OCI-LY1 (cell line): ENCODE measurements at regions not wholly inside any gene's neighbourhood (a gene's known extent, or its start where the extent isn't known, plus 50 kb on each side); places are given as distances from the start of the nearest gene placed in this dataset.

Experiments used
- CTCF ChIP-seq: fragments of 200-600 bp; sonication (generic), shearing (Covaris generic); IDR thresholded peaks from 2 replicates; pipeline ENCODE4 v1.5.1; 2017; ENCODE audit warnings: mild to moderate bottlenecking, antibody characterized with exemption, low read length, moderate library complexity, mixed read lengths
- EZH2 ChIP-seq: fragments of 200-600 bp; sonication (generic), shearing (Covaris generic); IDR thresholded peaks from 2 replicates; pipeline ENCODE4 v1.8.0; 2017; ENCODE audit warnings: borderline replicate concordance, mixed run types, mild to moderate bottlenecking, antibody characterized with exemption, low read length, moderate library complexity, mixed read lengths

GRCh38 chr5:85604378-85604777, 1013.4 kb upstream of the COX7C start:
- TF ChIP-seq CTCF (no peak), EZH2 (no peak)
